ENCODE measurements at regions not wholly inside any gene's neighbourhood (a gene's known extent, or its start where the extent isn't known, plus 50 kb on each side); places are given as distances from the start of the nearest gene placed in this dataset.

DNA sequence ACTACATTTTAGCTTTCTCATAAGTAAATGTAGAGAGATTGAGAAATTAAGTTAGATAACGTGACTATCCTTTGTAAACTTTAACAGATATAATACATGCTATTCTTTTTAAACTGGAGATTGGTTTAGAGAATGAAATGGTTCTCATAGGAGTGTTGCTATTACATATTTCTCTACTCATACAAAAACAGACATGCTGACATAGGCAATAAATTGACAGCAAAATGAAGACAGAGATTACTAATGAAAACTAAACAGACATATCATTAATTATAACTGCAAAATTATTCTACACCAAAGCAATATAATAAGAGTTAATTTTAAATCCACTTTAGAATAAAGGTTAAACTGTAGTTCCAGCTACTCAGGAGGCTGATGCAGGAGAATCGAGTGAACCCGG is 227.6 kb downstream of the CBLN2 start:
- H3K27ac Mint-ChIP-seq: no peak overlapping the region
- H3K9me3 Mint-ChIP-seq: no peaks in the 10 kb centered on the region
- intact Hi-C loops (cut with micrococcal nuclease): no loop called here

DNA sequence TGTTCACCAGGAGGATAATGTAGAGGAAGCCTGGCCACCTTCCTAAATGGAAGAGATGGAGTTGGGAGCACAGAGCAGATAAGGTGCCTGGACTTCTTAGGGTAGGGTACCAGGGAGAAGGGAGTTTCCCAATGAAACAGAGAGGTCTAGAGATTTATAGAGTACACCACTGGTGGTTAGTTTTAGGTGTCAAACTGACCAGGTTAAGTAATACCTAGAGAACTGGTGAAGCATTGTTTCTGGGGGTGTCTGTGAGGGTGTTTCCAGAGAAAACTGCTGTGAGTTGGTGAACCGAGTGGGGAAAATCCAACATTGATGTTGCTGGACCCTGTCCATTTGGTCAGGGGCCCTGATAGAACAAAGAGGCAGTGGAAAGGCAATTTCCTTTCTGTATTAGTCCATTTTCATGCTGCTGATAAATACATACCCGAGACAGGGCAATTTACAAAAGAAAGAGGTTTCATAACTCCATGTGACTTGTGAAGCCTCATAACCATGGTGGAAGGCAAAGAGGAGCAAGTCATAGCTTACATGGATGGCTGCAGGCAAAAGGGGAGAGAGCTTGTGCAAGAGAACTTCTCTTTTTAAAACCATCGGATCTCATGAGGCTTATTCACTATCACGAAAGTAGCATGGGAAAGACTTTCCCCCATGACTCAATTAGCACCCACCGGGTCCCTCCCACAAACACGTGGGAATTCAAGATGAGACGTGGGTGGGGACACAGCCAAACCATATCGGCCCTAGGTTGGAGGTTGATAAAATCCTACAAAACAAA is 260.8 kb downstream of the CBLN2 start:
- intact Hi-C loops (cut with micrococcal nuclease): no loop called here
- H3K36me3 Mint-ChIP-seq (ENCODE audit: low read depth): no peaks in the 10 kb centered on the region
- H3K4me1 Mint-ChIP-seq: no peaks in the 10 kb centered on the region
- no peak overlapping the region for H3K4me3 Mint-ChIP-seq
- no peak overlapping the region for H3K27ac Mint-ChIP-seq
- no peak for DNase-seq
- no peaks in the 10 kb centered on the region for H3K9me3 Mint-ChIP-seq
- no peaks in the 10 kb centered on the region for H3K27me3 Mint-ChIP-seq

More for the DNA sequence above, 227.6 kb downstream of the CBLN2 start:
- H3K36me3 Mint-ChIP-seq (ENCODE audit: low read depth): no peaks in the 10 kb centered on the region
- no peaks in the 10 kb centered on the region for H3K27me3 Mint-ChIP-seq
- no peak for DNase-seq
- H3K4me3 Mint-ChIP-seq: no peak overlapping the region
- no peaks in the 10 kb centered on the region for H3K4me1 Mint-ChIP-seq

DNA sequence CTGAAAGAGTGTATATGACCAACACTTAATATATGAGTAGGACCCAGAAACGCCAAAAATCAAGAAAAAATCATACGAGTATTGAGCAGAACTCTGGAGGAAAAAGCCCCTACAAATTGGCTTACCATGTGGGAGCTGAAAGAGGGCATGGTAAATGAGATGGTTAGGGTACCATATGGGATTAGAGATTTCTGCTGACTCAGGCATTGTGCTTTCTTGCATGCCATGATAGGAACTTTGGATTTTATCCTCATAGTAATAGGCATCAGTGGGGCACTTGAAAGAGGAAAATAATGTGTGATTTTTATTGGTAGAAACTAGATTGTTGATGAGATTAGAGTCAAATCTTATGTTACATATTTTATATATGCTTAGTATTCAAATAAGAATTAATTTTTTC is 271.1 kb downstream of the CBLN2 start:
- Mint-ChIP-seq H3K9me3 (peaks cover 3% of the 10 kb centered on the region), H3K4me1 (no peaks in the 10 kb centered on the region), H3K36me3 (ENCODE audit: low read depth) (no peaks in the 10 kb centered on the region), H3K4me3 (no peak overlapping the region), H3K27ac (no peak overlapping the region), H3K27me3 (no peaks in the 10 kb centered on the region)
- intact Hi-C loops (cut with micrococcal nuclease): no loop called here
- DNase-seq: no peak

DNA sequence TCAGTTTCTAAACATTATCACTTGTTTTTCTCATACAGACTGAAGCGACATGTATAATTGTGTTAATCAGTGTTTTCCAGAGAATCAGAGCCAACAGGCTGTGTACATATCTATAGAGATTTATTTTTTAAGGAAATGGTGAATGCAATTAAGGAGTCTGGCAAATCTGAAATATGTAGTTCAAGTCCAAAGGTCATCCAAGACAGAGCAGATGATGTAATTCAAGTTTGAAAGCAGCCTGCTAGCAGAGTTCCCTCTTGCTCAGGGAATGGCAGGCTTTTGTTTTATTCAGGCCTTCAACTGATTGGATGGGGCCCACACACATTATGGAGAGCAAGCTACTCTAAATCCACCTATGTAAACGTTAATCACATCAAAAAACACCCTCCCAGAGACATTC is 282.6 kb downstream of the CBLN2 start:
- Mint-ChIP-seq H3K9me3 (no peaks in the 10 kb centered on the region), H3K27me3 (no peaks in the 10 kb centered on the region), H3K4me1 (no peaks in the 10 kb centered on the region), H3K4me3 (no peak overlapping the region), H3K36me3 (ENCODE audit: low read depth) (no peaks in the 10 kb centered on the region), H3K27ac (no peak overlapping the region)
- intact Hi-C loops (cut with micrococcal nuclease): no loop called here
- no peak for DNase-seq

DNA sequence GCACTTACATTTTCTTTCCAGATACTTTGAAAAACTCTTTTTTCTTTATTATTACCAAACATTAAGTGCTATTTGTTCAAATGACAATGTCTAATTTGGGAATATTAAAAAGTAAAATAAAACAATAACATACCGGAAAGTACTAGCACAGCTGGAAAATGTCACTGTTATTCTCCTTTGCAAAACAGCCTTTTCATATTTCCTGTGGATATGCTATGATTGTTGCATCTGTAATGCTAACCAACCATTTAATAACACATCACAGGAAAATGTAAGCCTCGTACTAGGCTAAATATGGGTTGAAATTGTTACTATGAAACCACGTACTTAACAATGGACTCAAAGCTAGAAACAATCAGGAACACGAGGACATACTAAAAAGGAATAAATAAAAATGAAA is 298.1 kb downstream of the CBLN2 start:
- Mint-ChIP-seq H3K27ac (no peak overlapping the region), H3K9me3 (no peaks in the 10 kb centered on the region), H3K36me3 (ENCODE audit: low read depth) (no peaks in the 10 kb centered on the region), H3K27me3 (no peaks in the 10 kb centered on the region), H3K4me3 (no peak overlapping the region), H3K4me1 (no peaks in the 10 kb centered on the region)
- no peak for DNase-seq
- intact Hi-C loops (cut with micrococcal nuclease): no loop called here

DNA sequence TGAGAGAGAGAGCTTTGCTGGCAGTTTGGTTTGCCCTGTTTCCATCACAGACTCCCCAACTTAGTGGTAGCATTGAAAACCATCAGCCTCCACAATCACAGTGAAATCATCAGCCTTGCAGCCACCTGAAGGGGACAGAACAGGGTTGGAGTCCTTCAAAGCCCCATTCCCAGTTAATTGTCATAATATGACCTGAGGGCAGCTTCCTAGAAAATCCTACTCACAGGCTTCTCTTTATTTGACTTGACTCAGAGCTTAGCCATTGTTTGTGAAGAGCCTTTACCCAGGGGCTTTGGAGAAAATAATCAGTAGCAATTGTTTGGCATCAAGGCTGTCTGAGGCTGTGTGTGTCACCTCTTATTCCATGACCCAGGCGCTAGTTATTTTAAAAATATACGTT is 308.7 kb downstream of the CBLN2 start:
- intact Hi-C loops (cut with micrococcal nuclease): no loop called here
- no peak for DNase-seq
- Mint-ChIP-seq H3K9me3 (no peaks in the 10 kb centered on the region), H3K27ac (no peak overlapping the region), H3K4me1 (no peaks in the 10 kb centered on the region), H3K27me3 (no peaks in the 10 kb centered on the region), H3K4me3 (no peak overlapping the region), H3K36me3 (ENCODE audit: low read depth) (no peaks in the 10 kb centered on the region)

DNA sequence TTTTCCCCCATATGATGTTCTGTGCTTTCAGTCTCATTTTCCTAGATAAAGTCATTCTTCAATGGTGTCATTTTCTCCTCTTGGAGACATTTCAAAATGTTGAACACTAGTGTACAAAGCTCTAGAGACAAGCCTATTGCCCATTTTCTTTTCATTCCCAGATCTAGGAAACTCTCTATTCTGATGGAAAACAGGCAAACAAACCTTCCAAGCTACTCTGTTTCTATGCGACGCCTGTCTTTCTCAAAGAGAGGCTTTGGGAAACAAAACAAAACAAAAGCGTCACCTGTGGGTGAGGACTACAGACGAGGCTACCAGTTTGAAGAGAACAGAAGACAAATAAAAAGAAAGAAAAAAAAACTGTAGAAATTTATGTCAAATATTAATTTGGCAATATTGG is 311.0 kb downstream of the CBLN2 start:
- no peaks in the 10 kb centered on the region for H3K4me1 Mint-ChIP-seq
- H3K36me3 Mint-ChIP-seq (ENCODE audit: low read depth): no peaks in the 10 kb centered on the region
- no peak overlapping the region for H3K27ac Mint-ChIP-seq
- DNase-seq: no peak
- H3K9me3 Mint-ChIP-seq: no peaks in the 10 kb centered on the region
- H3K4me3 Mint-ChIP-seq: no peak overlapping the region
- H3K27me3 Mint-ChIP-seq: no peaks in the 10 kb centered on the region
- intact Hi-C loops (cut with micrococcal nuclease): no loop called here

DNA sequence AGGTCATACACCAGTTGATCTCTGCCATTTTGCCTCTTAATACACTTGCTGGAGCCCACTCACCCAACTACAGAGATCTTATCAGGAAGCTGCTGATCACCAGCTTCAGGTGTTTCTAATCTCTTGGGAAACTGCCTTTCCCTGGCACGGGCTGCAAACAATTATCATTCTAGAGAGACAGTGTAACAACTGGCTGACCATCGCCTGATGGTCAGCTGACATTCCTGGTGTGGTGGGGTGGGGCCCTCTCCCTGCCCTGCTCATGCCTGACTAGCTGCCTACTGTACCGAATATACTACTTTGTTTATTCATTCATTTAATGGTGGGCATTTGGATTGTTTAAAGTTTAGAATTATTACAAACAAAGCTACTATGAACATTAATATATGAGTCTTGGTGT is 311.5 kb downstream of the CBLN2 start:
- intact Hi-C loops (cut with micrococcal nuclease): no loop called here
- Mint-ChIP-seq H3K27me3 (no peaks in the 10 kb centered on the region), H3K36me3 (ENCODE audit: low read depth) (no peaks in the 10 kb centered on the region), H3K4me3 (no peak overlapping the region), H3K27ac (no peak overlapping the region), H3K4me1 (no peaks in the 10 kb centered on the region), H3K9me3 (no peaks in the 10 kb centered on the region)
- no peak for DNase-seq

DNA sequence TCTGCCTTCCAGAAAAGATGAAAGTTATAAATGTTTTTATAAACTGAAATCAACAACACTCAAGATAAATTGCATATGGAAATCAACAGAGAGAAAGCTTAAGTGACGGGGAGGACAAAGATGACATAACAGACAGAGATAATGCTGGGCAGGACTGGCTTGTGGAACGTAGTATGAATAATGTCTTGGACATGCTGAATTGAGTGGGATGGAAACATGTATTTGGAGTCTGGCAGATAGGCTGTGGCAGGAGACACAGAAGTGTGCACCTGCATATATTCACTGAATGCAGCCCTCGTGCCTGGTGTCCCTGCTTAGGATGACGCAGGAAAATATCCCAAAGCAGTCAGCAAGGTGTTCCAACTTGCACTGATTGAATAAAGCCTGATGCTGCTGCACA is 318.2 kb downstream of the CBLN2 start:
- Mint-ChIP-seq H3K9me3 (no peaks in the 10 kb centered on the region), H3K4me3 (no peak overlapping the region), H3K36me3 (ENCODE audit: low read depth) (no peaks in the 10 kb centered on the region), H3K27ac (no peak overlapping the region), H3K27me3 (no peaks in the 10 kb centered on the region), H3K4me1 (no peaks in the 10 kb centered on the region)
- intact Hi-C loops (cut with micrococcal nuclease): no loop called here
- DNase-seq: no peak

DNA sequence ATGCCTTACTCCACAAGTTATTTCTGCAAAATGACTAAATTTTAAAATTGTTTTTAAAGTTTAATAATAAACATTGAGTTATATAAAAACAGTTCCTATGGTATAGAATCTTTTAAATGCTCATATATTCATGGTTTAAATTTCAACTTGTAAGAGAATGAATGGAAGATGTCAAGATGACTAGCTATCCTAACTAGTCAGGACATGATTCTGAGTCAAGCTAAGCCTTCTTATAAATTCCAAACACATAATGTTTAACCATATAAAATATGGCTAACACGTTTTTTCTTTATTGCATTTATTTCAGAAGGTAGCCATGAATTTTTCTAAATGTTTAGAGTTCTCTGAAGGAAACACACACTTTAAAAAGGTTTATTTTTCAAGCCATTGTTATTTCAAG is 320.4 kb downstream of the CBLN2 start:
- H3K4me1 Mint-ChIP-seq: no peaks in the 10 kb centered on the region
- no peak overlapping the region for H3K27ac Mint-ChIP-seq
- no peak for DNase-seq
- H3K36me3 Mint-ChIP-seq (ENCODE audit: low read depth): no peaks in the 10 kb centered on the region
- H3K4me3 Mint-ChIP-seq: no peak overlapping the region
- H3K9me3 Mint-ChIP-seq: no peaks in the 10 kb centered on the region
- H3K27me3 Mint-ChIP-seq: no peaks in the 10 kb centered on the region
- intact Hi-C loops (cut with micrococcal nuclease): no loop called here

DNA sequence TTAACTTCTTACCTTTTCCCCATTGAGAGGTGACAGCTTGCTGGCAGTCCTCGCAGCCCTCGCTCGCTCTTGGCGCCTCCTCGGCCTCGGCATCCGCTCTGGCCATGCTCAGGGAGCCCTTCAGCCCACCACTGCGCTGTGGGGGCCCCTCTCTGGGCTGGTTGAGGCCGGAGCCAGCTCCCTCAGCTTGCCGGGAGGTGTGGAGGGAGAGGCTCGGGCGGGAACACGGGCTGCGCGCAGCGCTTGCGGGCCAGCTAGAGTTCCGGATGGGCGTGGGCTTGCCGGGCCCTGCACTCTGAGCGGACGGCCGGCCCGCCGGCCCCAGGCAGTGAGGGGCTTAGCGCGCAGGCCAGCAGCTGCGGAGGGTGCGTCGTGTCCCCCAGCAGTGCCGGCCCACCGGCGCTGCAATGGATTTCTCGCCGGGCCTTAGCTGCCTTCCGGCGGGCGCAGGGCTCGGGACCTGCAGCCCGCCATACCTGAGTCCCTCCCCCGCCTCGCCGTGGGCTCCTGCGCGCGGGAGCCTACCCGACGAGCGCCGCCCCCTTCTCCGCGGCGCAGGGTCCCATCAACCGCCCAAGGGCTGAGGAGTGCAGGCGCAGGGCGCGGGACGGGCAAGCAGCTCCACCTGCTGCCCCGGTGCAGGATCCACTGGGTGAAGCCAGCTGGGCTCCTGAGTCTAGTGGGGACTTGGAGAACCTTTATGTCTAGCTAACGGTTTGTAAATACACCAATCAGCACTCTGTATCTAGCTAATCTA is 335.0 kb downstream of the CBLN2 start:
- H3K4me3 Mint-ChIP-seq: no peak overlapping the region
- intact Hi-C loops (cut with micrococcal nuclease): no loop called here
- no peak overlapping the region for H3K27ac Mint-ChIP-seq
- peaks cover 5% of the 10 kb centered on the region for H3K9me3 Mint-ChIP-seq
- no peaks in the 10 kb centered on the region for H3K4me1 Mint-ChIP-seq
- H3K36me3 Mint-ChIP-seq (ENCODE audit: low read depth): no peaks in the 10 kb centered on the region
- H3K27me3 Mint-ChIP-seq: no peaks in the 10 kb centered on the region
- no peak for DNase-seq

DNA sequence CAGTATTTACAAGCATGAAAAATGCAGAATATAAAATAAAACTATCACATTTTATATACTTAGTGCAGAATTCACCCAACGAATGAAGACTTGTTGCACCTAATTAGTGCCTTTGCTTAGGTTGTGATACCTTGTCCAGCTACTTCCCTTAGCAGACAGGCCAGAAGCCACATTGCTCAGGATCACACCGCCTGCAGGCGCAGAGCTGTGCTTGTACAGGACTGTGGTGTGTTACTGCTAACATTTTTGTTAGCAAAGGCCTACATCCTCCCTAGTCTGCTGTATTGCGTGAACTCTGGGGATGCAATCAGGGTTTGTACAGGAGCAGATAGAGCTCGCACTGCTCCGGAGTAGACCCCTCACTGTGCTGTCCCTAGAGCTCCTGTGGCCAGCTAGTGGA is 336.9 kb downstream of the CBLN2 start:
- no peaks in the 10 kb centered on the region for H3K36me3 Mint-ChIP-seq (ENCODE audit: low read depth)
- no peak overlapping the region for H3K27ac Mint-ChIP-seq
- no peak overlapping the region for H3K4me3 Mint-ChIP-seq

DNA sequence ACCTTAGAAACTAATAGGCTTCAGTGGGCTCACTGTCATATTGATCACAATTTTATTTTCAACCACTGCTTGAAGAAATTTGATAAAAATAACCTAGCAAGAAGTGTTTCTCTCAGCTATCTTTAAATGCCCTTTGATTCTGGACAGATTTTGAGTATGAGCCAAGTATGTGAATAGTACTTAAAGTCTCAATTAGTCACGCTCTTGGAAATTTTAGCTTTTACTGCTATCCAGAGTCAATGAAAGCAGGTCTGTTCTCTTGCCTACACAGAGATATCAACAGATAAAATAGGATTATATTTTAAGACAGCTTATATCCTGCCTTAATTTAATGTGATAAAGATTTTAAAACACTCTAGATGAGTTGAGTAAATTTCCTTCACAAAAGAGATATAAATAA is 337.3 kb downstream of the CBLN2 start:
- Mint-ChIP-seq H3K27me3 (no peaks in the 10 kb centered on the region), H3K36me3 (ENCODE audit: low read depth) (no peaks in the 10 kb centered on the region), H3K27ac (no peak overlapping the region), H3K4me1 (no peaks in the 10 kb centered on the region), H3K4me3 (no peak overlapping the region), H3K9me3 (peaks cover 5% of the 10 kb centered on the region)
- intact Hi-C loops (cut with micrococcal nuclease): no loop called here
- DNase-seq: no peak

More for the DNA sequence above, 336.9 kb downstream of the CBLN2 start:
- H3K27me3 Mint-ChIP-seq: no peaks in the 10 kb centered on the region
- peaks cover 5% of the 10 kb centered on the region for H3K9me3 Mint-ChIP-seq
- intact Hi-C loops (cut with micrococcal nuclease): no loop called here
- H3K4me1 Mint-ChIP-seq: no peaks in the 10 kb centered on the region
- DNase-seq: no peak

DNA sequence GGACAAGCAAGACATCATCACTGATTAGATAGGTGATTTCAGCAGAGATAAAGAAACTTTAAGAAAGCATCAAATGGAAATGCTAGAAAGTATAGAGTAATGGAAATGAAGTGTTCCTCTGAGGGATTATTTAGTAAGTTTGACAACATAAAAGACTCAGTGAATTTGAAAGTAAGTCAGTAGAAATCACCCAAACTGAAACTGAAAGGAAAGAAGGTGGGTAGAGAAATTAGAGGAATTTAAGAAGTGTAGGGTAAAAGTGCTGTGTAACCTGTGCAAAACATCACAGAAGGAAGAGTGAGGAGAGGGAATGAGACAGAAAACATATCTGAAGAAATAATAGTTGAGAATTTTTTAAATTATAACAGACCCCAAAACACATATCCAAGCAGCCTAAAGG is 343.1 kb downstream of the CBLN2 start:
- no peaks in the 10 kb centered on the region for H3K9me3 Mint-ChIP-seq
- DNase-seq: no peak
- intact Hi-C loops (cut with micrococcal nuclease): no loop called here

DNA sequence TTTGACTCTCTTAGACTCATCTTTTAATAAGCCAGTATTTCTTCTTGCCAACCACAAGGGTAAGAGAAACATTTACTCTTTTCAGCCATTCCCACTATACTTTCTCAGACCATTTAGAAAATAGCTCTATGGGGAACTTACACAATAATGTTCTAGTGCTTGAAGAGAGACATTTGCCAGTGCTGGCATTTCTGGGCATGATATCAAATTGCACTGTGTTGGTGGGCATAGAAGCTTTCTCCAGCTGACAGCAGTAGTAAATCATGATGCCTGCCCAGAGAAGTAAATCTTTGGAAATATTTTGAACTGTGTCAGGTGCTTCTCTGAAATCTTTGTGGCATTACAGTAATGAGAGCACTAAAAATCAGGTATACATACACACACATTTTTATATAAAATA is 346.6 kb downstream of the CBLN2 start:
- Mint-ChIP-seq H3K9me3 (no peaks in the 10 kb centered on the region), H3K27ac (no peak overlapping the region), H3K27me3 (no peaks in the 10 kb centered on the region), H3K36me3 (ENCODE audit: low read depth) (no peaks in the 10 kb centered on the region), H3K4me1 (peaks cover 4% of the 10 kb centered on the region), H3K4me3 (no peak overlapping the region)
- intact Hi-C loops (cut with micrococcal nuclease): no loop called here
- no peak for DNase-seq

More for the DNA sequence above, 343.1 kb downstream of the CBLN2 start:
- no peaks in the 10 kb centered on the region for H3K27me3 Mint-ChIP-seq
- H3K36me3 Mint-ChIP-seq (ENCODE audit: low read depth): no peaks in the 10 kb centered on the region
- H3K27ac Mint-ChIP-seq: no peak overlapping the region
- no peak overlapping the region for H3K4me3 Mint-ChIP-seq
- peaks cover 4% of the 10 kb centered on the region for H3K4me1 Mint-ChIP-seq

Measured in activated CD4-positive, alpha-beta T cell treated with anti-CD3 and anti-CD28 coated beads, Interleukin-2, amount 10 ng/mL, durations not matched to agents 24 days and 14 days (primary cell).